ENCODE measurements at regions not wholly inside any gene's neighbourhood (a gene's known extent, or its start where the extent isn't known, plus 50 kb on each side); places are given as distances from the start of the nearest gene placed in this dataset.

DNA sequence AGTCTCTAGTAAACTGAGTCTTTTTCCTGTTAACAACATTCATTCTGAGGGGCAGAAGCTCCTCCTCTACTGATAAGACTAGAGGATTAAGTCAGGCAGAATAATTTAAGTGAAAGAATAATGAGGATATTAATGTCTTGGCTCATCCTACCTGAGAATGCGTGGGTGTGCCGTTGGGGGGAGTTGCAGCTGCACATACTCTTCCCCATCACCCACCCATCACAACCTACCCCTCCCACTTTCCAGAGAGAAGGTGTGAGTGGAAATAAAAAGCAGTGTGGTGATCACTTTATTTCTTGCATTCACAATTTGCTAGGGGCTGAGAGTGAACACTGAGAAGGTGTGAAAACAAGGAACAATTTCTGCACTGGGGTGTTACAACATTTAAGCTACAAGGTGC is 146.8 kb upstream of the MAGI3 start:
- Histone ChIP-seq H3K4me3 (ENCODE audit: low read depth, low read length) (no peak overlapping the region), H3K27me3 (ENCODE audit: control insufficient read depth, insufficient read depth, low read length) (no peaks in the 10 kb centered on the region), H3K36me3 (ENCODE audit: control insufficient read depth, insufficient read depth, low read length) (no peaks in the 10 kb centered on the region)
- TF ChIP-seq, protein P1, sequence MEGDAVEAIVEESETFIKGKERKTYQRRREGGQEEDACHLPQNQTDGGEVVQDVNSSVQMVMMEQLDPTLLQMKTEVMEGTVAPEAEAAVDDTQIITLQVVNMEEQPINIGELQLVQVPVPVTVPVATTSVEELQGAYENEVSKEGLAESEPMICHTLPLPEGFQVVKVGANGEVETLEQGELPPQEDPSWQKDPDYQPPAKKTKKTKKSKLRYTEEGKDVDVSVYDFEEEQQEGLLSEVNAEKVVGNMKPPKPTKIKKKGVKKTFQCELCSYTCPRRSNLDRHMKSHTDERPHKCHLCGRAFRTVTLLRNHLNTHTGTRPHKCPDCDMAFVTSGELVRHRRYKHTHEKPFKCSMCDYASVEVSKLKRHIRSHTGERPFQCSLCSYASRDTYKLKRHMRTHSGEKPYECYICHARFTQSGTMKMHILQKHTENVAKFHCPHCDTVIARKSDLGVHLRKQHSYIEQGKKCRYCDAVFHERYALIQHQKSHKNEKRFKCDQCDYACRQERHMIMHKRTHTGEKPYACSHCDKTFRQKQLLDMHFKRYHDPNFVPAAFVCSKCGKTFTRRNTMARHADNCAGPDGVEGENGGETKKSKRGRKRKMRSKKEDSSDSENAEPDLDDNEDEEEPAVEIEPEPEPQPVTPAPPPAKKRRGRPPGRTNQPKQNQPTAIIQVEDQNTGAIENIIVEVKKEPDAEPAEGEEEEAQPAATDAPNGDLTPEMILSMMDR (IDR thresholded peaks at IDR 0.05; ENCODE audit: insufficient read depth, low read length, poor library complexity, severe bottlenecking) = no peak
- DNase-seq (ENCODE audit: low read depth) = no peak

DNA sequence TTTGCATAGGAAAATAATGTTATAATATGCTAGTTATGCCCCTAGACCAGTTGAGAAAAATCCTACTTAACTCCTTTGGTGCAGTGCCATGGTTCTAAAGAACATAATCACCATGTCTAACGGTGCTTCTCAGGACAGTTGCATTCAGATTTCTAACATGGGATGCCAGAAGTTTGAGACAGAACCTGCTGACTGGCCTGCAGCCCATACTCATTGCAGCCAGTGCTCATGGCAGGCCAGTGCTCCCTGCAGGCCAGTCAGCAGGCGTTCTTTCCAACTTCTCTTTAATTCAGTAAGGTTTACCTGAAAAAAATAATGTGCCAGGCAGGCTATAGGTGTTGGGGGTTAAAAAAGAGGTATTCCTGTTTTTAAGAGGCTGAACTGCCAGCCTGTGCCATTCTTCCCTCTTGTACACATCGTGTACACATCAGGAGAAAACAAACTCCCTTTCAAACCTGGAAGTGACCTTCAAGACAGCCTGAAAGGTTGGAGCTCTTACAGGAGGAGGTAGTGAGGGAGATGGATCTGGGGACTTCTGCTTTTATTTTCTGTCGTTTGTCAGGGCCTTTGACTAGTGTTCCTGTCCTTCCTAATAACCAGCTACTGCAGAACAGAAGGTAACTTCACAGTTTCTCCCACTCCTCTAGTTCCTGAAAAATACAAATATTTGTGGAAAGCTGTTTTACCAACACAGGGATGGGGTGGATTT is 146.0 kb upstream of the MAGI3 start:
- no peak for DNase-seq (ENCODE audit: low read depth)
- Histone ChIP-seq H3K27me3 (ENCODE audit: control insufficient read depth, insufficient read depth, low read length) (no peaks in the 10 kb centered on the region), H3K36me3 (ENCODE audit: control insufficient read depth, insufficient read depth, low read length) (no peaks in the 10 kb centered on the region), H3K4me3 (ENCODE audit: low read depth, low read length) (no peak overlapping the region)
- TF ChIP-seq, protein P1 (IDR thresholded peaks at IDR 0.05; ENCODE audit: insufficient read depth, low read length, poor library complexity, severe bottlenecking) = no peak

DNA sequence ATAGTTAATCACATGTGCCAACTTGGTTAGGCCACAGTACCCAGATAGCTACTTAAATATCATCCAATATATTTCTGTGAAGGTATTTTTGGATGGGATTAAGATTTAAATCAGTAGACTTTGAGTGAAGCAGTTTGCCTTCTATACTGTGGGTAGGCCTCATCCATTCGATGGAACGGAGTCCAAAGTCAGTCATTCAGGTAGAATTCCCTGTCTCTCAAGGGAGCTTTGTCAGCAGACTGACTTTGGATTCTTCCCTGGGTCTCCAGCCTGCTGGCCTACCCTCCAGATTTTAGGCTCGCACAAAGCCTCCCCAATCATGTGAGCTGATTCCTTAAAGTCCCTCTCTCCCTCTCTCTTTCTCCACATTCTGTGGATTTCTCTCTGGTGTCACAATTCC is 145.1 kb upstream of the MAGI3 start:
- TF ChIP-seq, protein P1 (IDR thresholded peaks at IDR 0.05; ENCODE audit: insufficient read depth, low read length, poor library complexity, severe bottlenecking) = no peak
- H3K4me3 ChIP-seq (ENCODE audit: low read depth, low read length) = no peak overlapping the region
- DNase-seq (ENCODE audit: low read depth) = no peak
- no peaks in the 10 kb centered on the region for H3K27me3 ChIP-seq (ENCODE audit: control insufficient read depth, insufficient read depth, low read length)
- no peaks in the 10 kb centered on the region for H3K36me3 ChIP-seq (ENCODE audit: control insufficient read depth, insufficient read depth, low read length)

DNA sequence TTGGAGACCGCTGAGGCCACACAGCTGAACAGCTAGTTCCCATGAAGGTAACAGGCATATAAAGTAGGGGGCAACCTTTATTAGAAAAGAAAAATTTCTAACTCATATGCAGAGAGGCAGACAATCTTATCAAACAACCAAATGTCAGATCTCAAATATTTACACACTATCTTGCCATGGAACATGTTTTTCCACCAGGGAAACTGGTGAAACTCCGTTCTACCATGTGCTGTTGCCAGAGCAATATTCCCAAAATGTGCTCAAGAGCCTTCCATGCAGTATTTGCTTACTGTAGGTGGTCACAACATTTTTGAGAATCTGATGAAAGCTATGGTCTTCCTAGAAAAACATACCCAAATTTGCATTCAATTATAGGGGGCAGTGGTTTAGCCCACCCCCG is 143.4 kb upstream of the MAGI3 start:
- DNase-seq (ENCODE audit: low read depth) = no peak

DNA sequence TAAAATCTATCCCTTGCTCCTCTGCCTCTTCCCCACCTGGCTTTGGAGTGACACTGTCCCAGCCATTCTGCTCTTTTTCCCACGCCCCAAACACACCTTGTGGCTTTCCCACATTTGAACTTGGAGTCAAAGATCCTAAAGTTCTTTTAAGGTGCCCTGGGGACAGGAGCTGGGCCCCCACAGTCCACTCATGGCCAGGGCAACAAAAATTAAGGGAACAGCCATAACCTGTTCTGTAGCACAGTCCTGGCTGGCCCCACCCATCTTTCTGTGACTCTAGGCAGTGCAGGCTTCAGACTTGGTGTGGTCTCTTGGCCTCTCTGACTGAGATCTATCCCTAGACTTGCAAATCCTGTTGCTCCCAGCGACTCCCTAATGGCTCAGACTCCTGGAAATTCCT is 143.0 kb upstream of the MAGI3 start:
- DNase-seq (ENCODE audit: low read depth) = no peak
- H3K27me3 ChIP-seq (ENCODE audit: control insufficient read depth, insufficient read depth, low read length) = no peaks in the 10 kb centered on the region
- no peak overlapping the region for H3K4me3 ChIP-seq (ENCODE audit: low read depth, low read length)
- no peaks in the 10 kb centered on the region for H3K36me3 ChIP-seq (ENCODE audit: control insufficient read depth, insufficient read depth, low read length)
- TF ChIP-seq, protein P1 (IDR thresholded peaks at IDR 0.05; ENCODE audit: insufficient read depth, low read length, poor library complexity, severe bottlenecking) = no peak

More for the DNA sequence above, 143.4 kb upstream of the MAGI3 start:
- TF ChIP-seq, protein P1 (IDR thresholded peaks at IDR 0.05; ENCODE audit: insufficient read depth, low read length, poor library complexity, severe bottlenecking) = no peak
- Histone ChIP-seq H3K27me3 (ENCODE audit: control insufficient read depth, insufficient read depth, low read length) (no peaks in the 10 kb centered on the region), H3K4me3 (ENCODE audit: low read depth, low read length) (no peak overlapping the region), H3K36me3 (ENCODE audit: control insufficient read depth, insufficient read depth, low read length) (no peaks in the 10 kb centered on the region)

DNA sequence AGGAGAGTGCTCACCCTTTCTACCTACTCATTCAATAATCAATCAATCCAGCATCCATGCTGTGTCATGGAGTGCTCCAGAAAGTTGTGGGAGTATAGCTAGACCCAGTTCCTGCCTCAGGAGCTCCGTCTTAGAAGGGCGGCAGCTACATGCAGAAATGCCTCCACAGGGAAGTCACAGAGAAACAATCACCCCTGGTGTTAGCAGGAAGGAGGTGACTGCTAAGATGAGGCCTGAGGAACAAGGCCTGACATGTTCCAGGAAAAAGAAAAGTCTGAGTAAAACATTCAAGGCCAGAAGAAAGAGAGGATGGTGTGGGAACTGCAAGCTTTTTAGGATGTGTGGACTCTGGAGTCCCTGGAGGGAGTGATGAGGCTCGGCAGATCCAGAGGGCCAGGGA is 142.5 kb upstream of the MAGI3 start:
- Histone ChIP-seq H3K36me3 (ENCODE audit: control insufficient read depth, insufficient read depth, low read length) (no peaks in the 10 kb centered on the region), H3K27me3 (ENCODE audit: control insufficient read depth, insufficient read depth, low read length) (no peaks in the 10 kb centered on the region), H3K4me3 (ENCODE audit: low read depth, low read length) (no peak overlapping the region)
- TF ChIP-seq, protein P1 (IDR thresholded peaks at IDR 0.05; ENCODE audit: insufficient read depth, low read length, poor library complexity, severe bottlenecking) = no peak
- DNase-seq (ENCODE audit: low read depth) = no peak
